NCI-H82 treated with DMSO at 0.1 percent for 48 hours (cell line): ENCODE measurements at regions not wholly inside any gene's neighbourhood (a gene's known extent, or its start where the extent isn't known, plus 50 kb on each side); places are given as distances from the start of the nearest gene placed in this dataset.

Source experiments
- DNase-seq: peaks from one replicate; lab custom pipeline; 2025; ENCODE audit not compliant: unreplicated experiment; lab: John Stamatoyannopoulos, UW

DNA sequence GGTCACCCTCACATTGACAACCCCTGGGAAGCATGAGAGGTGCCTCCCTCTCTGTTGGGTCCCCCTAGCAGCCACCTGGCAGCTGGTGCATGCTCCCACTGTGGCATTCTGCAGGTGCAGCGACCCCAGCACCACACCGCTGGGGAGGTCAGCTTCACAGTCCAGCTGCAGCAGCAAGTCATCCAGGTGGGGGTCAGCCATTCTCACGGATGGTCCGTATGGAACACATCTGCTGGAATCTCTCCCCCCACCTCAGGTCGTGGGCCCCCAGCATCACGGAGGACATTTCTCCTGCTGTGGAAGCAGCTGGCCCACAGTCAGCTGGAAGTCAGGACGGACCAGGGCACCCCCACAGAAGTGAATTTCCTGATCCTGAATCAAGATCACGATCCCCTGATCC lies 201.3 kb downstream of the COG6 start:
- DNase-seq: no peak

DNA sequence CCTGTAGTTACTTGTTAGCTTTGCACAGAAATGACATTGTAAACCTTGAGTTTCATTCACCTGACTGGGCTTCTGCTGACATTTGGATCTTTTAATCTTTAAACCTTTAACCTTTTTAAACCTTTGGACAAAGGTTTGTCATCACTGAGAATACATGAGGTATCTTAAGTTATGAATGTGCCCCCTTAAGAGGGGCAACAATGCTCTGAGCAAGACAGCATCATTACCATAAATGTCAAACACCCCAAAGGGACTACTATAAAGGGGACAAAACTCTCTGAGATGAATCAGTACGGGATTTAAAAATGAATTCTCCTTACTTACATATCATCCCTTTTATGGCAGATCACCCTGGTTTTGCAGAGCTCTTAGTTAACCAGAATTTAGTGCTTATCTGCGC lies 203.3 kb downstream of the COG6 start:
- DNase-seq: no peak

GRCh38 chr13:39859898-39860297 lies 204.4 kb downstream of the COG6 start:
- peak; percentile 74 for DNase-seq

DNA sequence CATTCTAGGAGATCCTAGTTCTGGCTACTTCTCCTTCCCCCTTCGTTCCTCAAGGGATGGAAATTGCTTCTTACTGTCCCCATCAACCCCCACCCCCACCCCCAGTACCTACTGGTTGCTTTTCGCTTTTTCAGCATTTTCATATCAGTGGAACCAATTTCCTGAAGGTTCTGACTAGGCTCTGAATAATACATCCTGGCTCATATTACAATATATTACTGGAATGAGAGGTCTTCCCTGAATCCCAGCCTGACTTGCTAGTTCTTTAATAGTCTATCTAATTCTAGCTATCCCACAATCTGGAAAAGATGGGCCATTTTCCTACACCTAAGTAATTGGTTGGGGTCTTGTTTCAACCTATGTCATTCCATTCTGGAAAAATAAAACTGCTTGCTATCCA lies 207.4 kb downstream of the COG6 start:
- no peak for DNase-seq

- no peak for DNase-seq
Observed at GRCh38 chr13:39864221-39864620, 208.8 kb downstream of the COG6 start.

GRCh38 chr13:39866722-39867121 lies 211.3 kb downstream of the COG6 start:
- DNase-seq: no peak

GRCh38 chr13:39867807-39868206 lies 212.3 kb downstream of the COG6 start:
- no peak for DNase-seq

GRCh38 chr13:39870197-39870747 lies 214.8 kb downstream of the COG6 start:
- no peak for DNase-seq

GRCh38 chr13:39874331-39875053 lies 219.0 kb downstream of the COG6 start:
- DNase-seq: no peak

DNA sequence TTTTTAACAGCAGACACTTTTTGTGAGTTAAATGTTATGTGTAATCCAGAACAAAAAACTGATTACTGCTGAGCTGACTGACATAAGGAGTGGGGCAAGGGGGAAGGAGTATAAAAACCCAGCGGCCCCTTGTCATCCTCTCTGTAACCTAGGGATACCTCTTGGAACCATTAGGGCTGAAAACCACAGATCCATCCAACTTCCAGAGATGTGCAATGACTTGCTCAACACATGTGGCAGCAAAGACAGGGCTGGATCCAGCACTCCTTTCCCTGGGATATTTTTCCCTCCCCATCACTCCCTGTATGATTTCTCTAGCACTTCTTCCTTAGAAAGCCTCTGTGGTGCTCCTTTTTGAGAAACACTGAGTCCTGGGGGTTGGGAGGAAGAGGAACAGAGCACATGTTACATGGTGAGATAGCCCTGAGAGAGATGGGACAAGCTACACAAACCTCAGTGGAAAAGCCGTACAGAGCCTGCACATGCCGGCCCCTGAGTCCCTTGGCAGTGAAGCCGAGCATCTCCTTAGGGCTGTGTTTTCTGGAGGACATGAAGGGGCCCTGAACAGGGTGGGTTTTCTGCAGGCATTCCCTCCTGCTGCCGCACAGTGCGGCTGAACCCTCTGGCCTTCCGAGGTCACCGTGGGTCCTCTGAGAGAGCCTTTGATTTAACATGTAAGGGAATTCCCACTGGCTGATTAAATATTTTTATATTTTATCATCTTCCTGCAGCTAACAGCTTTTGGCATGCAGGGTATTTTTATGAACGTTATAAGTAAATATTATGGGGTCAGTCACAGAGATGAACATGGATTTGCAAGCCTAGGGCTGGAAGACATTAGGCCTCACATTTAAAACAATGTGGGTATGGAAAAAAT lies 219.9 kb downstream of the COG6 start:
- DNase-seq: no peak

DNA sequence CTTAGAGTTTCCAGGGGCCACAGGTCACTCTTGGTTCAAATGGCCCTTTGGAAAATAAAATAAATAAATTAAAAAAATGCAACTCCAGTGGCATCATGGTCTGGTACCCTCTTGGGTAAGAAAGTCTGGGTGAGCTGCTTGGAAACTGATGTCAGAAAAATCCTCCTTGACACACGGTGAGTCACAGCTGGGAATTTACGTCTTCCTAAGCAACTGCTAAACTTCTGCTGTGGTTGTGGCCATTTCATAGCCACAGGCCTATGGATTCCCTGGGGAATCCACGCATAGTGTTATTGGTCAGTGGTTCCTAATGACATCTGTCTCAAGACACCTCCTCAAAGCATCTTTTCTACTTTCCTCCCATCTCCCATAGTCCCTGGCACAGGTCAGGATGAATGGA lies 220.8 kb downstream of the COG6 start:
- peak; percentile 74 for DNase-seq

DNA sequence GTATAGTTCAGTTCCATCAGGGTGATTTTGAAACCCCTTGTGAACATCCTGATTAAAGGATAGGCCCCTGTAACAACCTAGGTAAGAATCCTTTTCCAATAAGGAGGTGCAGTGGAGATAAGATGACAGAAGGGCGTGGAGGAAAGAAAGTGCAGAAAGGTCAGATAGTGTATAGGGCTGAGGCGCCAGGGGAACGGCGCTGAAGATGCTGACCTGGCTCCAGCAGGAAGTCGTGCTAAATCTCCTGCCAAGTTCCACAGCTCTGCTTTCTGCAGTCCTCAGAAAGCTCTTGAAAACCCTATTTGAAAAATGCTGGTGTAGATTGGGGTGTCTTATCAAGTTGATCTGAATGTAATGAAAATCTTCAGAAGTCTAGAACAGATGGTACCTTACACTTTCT lies 221.7 kb downstream of the COG6 start:
- DNase-seq: no peak

GRCh38 chr13:39879286-39880035 lies 224.0 kb downstream of the COG6 start:
- DNase-seq: no peak

- no peak for DNase-seq
Observed at GRCh38 chr13:39881383-39881782, 225.9 kb downstream of the COG6 start.

DNA sequence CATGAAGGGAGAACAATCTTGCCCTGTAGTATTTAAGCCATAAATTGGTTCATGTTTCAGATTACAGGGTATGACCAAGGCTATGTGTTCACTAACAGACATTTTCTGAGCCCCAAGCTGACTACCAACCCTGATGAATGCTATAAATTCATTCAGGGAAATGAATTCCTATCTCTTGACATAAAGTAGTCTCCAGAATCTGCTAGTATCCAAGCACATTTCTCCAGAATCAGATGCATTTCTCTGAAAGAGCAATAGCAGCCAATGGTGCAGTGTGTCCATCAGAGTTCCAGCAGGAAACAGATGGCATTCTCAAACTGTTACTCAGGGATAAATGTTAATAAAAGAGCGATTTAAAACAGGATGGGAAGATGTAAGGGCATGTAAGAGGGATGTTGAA lies 226.4 kb downstream of the COG6 start:
- DNase-seq: no peak

- no peak for DNase-seq
Observed at GRCh38 chr13:39884166-39884565, 228.7 kb downstream of the COG6 start.

DNA sequence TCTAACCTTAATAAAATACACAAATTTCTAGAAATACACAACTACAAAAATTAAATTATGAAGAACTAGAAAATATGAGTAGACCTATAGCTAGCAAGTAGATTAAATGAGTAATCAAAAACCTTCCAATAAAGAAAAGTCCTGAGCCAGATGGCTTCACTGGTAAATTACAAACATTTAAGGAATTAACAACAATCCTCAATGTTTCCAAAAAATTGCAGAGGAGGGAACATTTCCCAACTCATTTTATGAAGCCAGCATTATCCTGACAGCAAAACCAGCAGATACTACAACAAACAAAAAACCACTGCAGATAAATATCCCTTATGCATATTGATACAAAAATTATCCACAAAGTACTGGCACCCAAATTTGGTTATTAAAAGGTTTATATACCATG lies 230.9 kb downstream of the COG6 start:
- DNase-seq: no peak

- no peak for DNase-seq
Observed at GRCh38 chr13:39887387-39887786, 231.9 kb downstream of the COG6 start.

DNA sequence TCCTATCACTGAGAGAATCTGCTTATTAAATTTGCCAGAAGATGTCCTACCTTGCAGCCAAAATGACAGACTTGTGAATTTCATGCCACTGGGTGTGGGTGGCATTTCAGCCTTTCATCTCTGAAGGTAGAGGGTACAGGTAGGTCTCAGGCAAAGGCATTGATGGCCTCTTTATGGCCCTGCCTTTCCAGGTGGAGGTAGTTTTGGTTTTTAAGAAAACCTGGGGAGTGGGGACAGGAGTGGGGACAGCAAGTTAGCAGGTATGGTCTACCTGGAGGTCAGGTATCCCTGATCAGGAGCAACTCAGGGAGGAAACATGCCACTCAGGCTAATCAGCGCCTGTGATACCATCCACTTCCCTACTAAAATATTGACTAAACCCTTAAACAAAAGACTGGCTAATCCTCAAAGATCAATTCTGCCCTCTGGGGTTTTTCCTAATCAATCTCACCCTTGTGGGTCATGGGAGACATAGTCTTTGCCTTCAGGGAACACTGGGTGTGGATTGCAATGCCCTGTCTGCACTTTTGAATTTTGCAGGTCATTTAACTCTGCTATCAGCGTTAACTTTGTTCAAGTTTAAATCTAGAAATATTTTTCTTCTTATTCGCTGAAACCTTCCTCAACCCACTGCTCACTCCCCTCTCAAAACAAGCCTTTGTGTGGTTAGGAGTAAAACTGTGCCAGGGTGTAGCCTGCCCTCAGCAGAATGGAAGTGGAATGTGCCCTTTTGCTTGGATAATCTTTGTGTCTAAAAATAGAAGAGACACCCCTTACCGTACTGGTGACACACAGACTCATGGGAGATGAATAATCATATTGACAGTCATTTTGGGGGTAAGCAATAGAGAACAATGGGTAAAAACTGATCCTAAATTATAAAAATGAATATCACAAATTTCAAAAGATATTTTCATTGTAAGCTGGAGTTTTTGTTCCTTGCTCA lies 233.7 kb downstream of the COG6 start:
- DNase-seq: no peak

- no peak for DNase-seq
Observed at GRCh38 chr13:39890537-39890936, 235.1 kb downstream of the COG6 start.
